Activated naive CD4-positive, alpha-beta T cell (primary cell): ENCODE measurements at regions not wholly inside any gene's neighbourhood (a gene's known extent, or its start where the extent isn't known, plus 50 kb on each side); places are given as distances from the start of the nearest gene placed in this dataset.
"Not testable (repeated sequence)": the region's sequence is repeated elsewhere in the genome, so short reads cannot be mapped to it uniquely, and the experiment has no call there.

Source experiments
- DNase-seq, 4 experiments: peaks; one replicate each; lab custom pipeline; 2025; lab: John Stamatoyannopoulos, UW

DNA sequence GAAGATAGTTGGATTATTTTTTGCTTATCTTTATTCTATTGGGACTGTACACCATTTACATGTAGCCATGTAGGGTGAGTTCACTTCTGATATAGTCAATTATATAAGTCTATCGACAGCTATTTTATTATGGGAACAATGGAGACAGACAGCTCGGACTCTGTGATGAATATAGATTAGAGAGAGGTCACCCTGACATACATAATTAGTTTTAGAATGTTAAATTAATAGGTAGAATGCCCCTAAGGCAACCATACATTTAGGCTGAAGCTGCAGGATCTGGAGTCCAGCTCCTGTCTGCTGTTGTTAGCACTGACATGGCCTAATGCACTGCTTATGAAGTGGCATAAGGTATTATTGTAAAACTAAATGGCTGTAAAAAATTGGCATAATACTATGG, 700.8 kb downstream of the MAT2B start:
- DNase-seq, result no peak

DNA sequence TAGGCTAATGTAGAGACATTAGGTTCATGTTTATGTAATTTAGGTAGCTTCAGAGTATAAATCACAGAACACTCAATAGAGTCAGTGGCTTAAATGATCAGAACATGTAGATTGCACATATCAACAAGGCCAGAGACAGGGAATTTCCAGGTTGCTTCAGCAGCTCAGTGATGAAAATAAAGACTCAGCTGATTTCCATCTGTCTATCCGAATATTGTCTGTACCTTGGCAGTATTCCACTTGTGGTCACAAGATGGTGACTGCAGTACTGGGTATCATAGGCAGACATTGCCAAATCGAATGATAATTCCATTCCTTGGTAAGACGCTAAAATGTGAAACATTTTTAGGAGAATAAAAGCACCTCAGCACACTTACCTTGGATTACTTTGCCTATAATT, 702.2 kb downstream of the MAT2B start:
- DNase-seq, result no peak

GRCh38 chr5:164210491-164210890, 705.1 kb downstream of the MAT2B start:
- no peak for DNase-seq

DNA sequence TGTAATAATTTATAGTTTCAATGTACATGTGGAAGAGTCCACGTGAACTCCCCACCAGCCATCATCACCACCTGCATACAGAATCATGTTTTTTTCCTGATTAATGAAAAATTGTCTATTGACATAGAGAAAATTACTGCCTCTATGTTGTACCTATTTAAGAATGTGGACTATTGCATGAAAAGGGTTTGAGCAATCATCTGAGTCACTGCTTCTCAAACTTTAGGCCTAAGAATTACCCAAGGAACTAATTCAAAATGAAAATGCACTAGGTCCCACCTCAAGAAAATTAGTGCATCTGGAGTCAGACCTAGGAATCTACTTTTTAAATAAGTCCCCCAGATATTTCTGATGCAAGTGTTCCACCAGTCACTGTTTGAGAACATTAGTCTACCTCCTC, 709.3 kb downstream of the MAT2B start:
- no peak for DNase-seq

DNA sequence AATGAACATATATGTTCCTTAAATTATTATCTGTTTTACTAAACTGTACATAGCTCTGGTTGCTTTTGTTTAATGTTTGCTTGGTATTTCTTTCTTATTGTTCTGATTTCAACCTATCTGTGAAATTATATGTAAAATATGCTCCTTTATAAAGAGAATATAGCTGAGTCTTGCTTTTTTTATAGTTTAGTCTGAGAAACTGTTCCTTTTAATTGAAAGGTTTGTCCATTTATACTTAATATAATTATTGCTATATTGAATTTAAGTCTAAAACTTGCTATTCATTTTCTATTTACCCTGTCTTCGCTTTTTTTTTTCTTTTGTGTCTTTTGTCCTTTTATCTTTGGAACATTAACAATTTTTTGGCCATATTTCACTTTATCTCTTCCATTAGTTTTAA, 712.0 kb downstream of the MAT2B start:
- DNase-seq, result no peak

DNA sequence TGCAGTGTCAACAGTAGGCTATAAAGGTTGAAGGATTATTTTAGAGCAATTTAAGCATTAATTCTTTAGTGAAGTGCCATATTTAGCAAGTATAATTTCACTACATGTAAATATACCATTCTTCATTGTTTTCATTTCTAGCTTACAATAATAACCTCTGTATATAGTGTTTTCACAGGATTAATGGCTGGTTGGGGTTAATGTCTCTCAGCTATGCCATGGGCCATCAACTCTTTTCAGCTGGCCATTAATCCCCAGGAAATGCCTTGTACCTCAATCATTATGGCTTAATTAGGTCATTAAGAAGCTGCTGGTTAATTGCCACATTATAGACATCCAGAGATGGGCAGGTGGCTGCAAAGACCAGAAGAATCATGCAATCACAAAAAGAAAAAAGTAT, 715.1 kb downstream of the MAT2B start:
- no peak for DNase-seq

DNA sequence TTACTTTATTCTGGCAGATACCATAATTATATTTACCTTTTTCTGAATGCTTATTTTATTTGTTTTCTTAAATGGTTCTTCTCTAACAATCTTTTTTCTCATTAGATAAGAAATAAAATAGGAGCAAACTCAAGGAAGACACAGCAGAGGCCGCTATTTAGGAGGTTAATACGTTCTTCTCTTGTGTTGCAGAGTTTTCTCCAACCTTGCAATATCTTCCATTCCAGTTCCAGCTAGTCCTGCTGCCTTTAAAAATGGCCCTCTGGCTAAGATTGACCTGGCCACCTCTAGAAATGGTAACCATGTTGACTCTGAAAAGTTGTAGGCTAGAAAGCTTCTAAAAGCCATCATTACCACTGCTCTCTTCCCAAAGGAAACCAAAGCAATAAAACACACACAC, 718.8 kb downstream of the MAT2B start:
- DNase-seq, result no peak

GRCh38 chr5:164224772-164225171, 719.4 kb downstream of the MAT2B start:
- DNase-seq, result no peak

GRCh38 chr5:164230341-164230740, 724.9 kb downstream of the MAT2B start:
- no peak for DNase-seq

GRCh38 chr5:164233791-164234190, 728.4 kb downstream of the MAT2B start:
- DNase-seq, result no peak

GRCh38 chr5:164234321-164234720, 728.9 kb downstream of the MAT2B start:
- no peak for DNase-seq

DNA sequence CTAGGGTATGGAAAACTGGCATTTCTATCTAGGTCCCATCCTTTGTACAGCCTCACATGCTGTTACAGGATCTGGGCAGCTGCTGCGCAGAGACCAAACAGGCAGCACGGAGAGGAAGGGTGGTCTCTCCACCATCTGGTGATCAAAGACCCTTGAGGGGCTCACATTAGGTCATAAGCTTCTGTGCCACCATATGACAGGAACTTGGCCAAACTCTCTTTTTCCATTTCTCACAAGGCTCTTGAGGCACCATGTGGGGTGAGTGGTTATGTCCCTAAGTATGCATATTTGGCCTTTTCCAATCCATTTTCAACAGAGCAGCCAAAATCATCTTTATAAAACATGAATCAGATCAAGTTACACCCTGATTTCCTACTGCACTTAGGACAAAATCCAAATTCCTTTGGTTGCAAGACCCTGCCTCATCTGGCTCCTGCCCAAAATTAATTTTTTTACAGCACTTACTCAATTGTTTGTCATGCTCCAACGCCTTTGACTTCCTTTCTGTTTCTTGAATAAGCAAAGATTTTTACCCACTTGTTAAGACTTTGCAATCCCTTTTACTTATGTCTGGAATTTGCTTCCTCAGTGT, 730.0 kb downstream of the MAT2B start:
- no peak for DNase-seq

GRCh38 chr5:164237486-164237885, 732.1 kb downstream of the MAT2B start:
- no peak for DNase-seq

GRCh38 chr5:164251781-164252180, 746.4 kb downstream of the MAT2B start:
- not testable (repeated sequence) for DNase-seq

- no peak for DNase-seq
Observed at GRCh38 chr5:164253764-164254163, 748.3 kb downstream of the MAT2B start.

GRCh38 chr5:164255598-164256213, 750.3 kb downstream of the MAT2B start:
- DNase-seq, result no peak

DNA sequence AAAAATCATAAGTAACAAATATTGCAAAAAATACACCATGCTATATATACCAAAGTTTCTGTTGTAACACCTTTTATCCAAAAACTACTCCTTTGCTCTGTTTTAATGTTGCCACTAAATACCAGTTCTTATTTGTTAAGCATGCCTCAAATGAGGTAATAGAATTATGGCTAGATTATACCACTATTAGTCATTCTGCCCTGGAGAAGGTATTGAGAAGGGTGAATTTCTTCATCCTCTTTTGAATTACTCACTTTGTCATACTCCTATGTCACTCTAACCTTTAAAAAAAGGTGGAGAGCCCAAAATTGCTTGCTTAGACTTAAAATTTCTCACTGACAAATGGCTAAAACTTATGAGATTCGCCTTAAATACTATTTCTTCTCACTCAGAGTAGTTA, 750.9 kb downstream of the MAT2B start:
- DNase-seq, result no peak

- no peak for DNase-seq
Observed at GRCh38 chr5:164256954-164257353, 751.5 kb downstream of the MAT2B start.

DNA sequence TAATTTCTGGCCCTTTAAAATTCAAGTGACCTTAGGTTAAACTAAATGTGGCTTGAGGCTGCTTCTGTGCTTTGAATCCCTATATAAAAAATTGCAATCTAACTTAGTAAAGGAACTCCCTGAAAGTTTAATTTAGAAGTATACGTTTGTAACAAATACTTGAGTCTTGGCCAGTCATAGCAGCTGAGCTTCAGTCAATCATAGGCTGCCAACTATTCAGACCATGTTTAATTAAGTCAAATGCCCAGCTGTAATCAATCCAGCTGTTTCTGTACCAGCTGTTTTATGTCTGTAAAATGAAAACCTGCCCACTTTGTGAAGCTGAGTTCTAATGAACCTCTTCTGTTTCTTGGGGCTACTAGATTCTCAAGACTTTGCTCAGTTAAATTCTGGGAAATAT, 760.1 kb downstream of the MAT2B start:
- no peak for DNase-seq

GRCh38 chr5:164266571-164266970, 761.2 kb downstream of the MAT2B start:
- DNase-seq, result no peak

DNA sequence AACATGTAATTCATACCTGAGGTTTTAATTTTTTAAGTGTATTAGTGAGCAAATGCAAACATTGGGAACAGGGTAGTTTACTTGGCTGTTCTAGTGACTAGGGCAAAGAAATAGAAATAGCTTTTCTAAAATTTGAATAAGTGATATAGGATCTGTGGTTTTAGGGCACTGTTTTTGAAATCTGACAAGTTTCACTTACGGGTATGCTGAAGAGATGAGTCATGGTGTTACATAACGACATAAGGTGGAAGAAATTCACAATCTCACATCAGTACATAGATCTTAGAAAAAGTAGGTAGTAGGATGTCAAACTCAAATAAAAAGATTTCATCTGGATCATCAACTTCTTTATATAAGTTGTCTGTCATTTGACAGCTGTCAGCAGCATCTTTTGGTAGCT, 772.3 kb downstream of the MAT2B start:
- DNase-seq, result no peak

DNA sequence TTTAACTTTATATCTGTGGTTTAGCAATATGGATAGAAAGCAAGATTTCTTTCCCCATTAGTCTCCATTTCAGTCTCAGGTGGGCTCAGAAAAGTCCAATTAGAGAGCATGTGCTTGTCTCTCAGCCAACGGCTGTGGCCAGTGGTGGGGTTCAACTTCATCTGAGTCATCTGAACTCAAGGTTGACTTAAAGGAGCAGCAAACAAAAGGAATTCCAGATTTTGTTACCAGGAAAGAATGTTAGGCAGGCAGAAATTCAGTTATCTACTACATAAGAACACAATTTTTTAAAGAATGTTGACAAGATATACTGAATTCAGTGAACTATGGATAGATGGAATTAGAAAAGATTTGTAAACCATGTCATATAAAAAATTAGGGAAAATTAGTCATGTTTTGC, 784.1 kb downstream of the MAT2B start:
- no peak for DNase-seq

DNA sequence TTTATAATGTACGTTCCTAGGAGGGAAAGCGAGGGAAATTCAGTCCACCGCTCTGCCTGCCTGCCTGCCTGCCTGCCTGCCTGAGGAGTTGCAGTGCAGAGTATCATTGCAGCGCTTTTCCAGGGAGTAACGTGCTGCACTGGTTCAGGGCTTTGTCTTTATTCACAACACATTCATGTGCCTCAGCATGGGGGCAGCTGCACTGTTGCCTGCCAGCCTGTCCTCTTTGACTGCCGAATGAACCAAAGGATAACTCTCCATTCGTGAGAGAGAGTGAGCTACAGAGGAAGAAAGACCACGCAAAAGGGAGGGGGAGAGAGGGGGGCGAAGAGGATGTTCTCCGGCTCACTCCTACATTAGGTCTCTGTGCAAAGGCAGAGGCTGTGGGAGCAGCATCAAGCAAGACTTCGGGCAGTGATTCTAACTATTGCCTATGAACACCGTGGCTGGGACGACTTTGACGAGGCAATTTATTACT, 791.2 kb downstream of the MAT2B start:
- no peak for DNase-seq

DNA sequence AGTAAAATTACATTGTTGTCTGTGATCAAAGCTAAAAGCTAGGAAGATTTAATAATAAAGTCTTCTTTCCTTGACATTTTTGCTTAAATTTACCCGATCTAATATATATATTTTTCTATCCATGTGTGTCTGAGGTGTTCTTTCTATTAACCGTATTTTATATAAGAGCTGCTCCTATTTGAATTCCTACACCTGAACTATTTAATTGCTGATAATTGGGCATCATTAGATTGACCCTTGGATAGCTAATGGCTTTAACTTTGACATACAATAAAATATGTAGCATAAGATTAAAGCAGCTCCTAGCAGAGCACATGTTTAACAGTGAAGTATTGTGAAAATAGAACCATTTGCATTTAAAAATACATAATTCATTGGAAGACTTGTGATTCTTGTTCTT, 792.7 kb downstream of the MAT2B start:
- DNase-seq, result no peak
